HG02973 (cell line): ENCODE measurements at regions not wholly inside any gene's neighbourhood (a gene's known extent, or its start where the extent isn't known, plus 50 kb on each side); places are given as distances from the start of the nearest gene placed in this dataset.
A peak's percentile ranks its signal among the peaks of the same experiment; 100 is the strongest.
"Not testable (repeated sequence)": the region's sequence is repeated elsewhere in the genome, so short reads cannot be mapped to it uniquely, and the experiment has no call there.

Experiments used
- ATAC-seq: cut with Tn5 transposase; IDR thresholded peaks from one replicate; pipeline ENCODE4 v1.9.1; 2021; ENCODE audit warnings: moderate library complexity; ENCODE audit not compliant: unreplicated experiment

DNA sequence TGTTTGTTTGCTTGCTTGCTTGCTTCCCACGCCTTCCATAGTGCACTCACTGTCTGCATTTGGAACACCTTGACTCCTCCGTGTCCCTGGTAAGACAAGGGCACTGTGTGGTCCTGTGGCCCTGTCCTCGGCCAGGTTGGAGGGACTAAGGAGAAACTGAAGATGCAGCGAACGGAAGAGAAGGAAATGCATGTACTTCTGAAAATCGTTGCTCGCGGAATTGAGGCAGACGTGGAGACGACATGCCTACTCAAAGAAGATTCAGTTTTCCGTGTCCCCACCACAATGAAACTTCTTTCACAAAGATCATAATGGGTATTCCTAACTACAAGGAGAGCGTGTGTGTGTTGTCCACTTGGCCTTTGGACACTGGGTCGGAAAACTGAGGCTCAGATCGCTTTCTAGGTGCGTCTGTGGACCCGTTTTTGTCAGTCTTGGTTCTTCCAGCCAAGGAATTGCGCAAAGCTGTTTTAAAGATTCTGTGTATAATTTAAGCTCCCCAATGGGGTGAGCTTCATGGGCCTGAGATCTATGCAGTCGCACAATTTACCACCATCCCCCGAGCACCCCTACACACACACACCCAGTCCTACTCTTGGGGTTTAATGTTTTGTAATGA is 120.4 kb upstream of the ZNF184 start:
- peak; percentile 8 for ATAC-seq

- ATAC-seq = peak; percentile 82
Observed at GRCh38 chr6:27592481-27593199, 119.7 kb upstream of the ZNF184 start.

DNA sequence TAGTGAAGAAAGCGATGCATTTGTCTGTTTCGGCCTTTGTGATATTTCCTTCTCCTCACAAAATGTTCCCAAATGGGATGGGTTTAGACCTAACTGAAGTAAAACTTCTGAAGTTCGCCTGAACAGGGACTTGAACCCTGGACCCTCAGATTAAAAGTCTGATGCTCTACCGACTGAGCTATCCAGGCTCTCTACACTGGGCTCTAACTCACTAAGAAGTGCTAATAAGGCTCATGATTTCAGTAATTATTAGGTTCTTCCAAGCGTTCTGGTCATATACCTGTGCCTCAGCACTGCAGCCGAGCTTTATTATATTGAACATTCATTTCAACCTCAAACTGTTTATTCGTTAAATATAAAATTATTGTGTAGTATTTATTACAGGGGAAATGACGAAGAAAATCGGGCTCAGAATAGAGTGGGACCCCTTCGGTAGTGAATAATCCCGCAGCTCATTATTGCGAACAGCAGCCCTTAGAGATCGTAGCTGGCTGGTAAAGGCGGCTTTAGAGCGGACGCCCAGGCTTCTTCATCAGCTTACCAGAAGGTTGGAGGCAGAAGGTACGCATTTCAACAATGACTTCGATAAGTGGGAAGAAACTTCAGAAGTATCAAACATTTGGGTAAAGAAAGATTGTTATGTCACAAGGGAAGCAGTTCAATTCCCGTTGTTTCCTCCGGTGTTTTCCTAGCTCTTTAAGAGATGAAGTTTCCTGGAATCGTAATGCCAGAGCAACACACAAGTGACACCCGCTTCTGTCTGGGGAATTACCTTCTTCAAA is 119.0 kb upstream of the ZNF184 start:
- no peak for ATAC-seq

GRCh38 chr6:27585316-27585715 is 112.4 kb upstream of the ZNF184 start:
- not testable (repeated sequence) for ATAC-seq

GRCh38 chr6:27584326-27584725 is 111.4 kb upstream of the ZNF184 start:
- no peak for ATAC-seq

DNA sequence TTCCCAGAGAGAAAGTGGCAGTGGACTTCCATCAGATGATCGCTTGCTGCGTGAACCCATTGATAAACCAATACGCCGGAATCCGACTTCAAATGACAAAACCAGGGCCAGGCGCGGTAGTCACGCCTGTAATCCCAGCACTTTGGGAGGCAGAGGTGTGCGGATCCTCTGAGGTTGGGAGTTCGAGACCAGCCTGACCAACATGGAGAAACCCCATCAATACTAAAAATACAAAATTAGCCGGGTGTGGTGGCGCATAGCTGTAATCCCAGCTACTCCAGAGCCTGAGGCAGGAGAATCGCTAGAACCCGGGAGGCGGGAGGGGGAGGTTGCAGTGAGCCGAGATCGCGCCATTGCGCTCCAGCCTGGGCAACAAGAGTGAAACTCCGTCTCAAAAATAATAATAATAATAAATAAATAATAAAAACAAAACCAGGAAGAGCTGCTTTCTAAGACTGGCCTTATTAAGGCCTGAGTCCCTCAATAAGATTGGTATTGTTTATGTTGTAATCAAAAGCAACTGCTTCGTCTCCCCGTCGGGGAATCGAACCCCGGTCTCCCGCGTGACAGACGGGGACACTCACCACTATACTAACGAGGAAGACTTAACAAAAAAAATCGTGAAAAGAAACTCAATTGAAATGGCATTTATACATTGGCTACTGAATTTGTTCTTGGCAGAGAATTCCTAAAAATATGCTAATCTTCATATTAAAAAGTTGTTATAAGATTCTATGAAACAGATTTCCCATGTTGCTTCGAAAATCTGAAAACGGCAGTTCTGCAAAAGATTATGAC is 110.2 kb upstream of the ZNF184 start:
- ATAC-seq = no peak

DNA sequence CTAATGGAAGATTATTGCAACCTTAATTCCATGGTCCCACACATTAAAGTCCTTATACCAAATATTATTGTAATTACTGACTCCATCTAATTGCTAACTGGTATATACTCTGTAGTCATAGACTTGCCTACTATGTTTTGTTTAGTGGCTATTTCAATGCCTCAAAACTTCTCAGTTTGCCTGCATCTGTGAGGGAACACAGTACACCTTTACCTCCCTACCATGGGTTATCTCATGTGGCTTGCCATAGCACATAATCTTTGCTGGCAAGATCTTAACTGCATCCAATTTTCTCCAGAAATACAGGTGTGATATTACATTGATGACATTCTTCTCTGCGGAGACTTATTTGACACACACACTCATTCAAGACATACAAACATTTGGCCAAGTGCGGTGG is 107.1 kb upstream of the ZNF184 start:
- no peak for ATAC-seq

GRCh38 chr6:27577922-27578321 is 105.0 kb upstream of the ZNF184 start:
- ATAC-seq = no peak

- no peak for ATAC-seq
Observed at GRCh38 chr6:27575594-27576361, 102.9 kb upstream of the ZNF184 start.

DNA sequence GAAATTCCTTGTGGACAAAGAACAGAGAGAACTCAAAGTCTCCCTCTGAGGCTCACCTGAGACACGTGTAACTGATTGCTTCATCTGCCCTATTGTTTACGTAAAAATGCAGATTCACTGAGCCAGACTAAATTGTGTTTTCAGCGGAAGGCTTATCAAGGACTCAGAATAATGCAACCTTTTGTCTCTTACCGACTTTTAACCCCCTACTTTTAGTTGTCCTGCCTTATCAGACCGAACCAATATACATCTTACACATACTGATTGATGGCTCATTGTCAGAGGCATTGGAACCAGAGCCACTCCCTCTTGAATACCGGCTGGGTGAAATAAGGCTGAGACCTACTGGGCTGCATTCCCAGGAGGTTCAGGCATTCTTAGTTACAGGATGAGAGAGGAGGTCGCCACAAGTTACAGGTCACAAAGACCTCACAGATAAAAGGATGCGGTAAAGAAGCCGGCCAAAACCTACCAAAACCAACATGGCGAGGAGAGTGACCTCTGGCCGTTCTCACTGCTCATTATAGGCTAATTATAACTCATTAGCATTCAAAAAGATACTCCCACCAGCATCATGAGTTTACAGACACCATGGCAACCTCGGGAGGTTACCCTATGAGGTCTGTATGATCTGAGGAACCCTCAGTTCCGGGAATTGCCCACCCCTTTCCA is 95.5 kb upstream of the ZNF184 start:
- ATAC-seq = no peak

GRCh38 chr6:27565839-27566779 is 93.2 kb upstream of the ZNF184 start:
- no peak for ATAC-seq

DNA sequence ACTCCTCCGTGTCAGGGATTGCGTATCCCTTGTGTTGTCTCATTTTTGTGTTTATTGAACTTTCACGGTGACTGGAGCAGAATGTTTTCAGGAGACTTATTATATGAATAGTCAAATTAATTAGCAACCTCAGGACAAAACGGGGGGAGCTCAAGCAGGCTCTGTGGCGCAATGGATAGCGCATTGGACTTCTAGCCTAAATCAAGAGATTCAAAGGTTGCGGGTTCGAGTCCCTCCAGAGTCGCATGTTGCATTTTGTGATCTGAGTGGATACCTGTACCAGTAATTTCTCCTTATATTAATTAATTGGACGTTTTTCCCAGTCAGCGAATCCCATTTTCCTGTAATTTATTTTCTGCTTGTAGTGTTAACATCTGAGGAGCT is 89.1 kb upstream of the ZNF184 start:
- no peak for ATAC-seq

GRCh38 chr6:27558028-27558724 is 85.3 kb upstream of the ZNF184 start:
- ATAC-seq = no peak

DNA sequence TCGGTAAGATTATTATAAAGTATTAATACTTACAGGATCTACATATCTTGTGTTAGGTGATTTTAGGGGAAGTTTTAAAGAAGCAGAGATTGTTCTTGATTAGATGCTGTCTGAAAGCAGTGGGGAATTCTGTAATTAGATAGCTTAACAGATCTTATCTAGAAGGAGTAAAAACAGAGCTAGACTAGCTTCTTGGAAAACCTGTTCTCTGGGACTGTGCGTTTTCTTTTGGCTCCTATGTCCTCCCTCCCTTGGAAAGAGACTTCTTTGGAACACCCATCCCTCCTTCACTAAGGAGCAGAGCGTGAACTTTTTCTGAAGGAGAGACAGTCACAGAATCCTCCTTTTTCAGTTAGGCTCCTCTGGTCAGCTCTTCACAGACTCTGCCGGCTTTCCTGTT is 83.5 kb upstream of the ZNF184 start:
- ATAC-seq = no peak

DNA sequence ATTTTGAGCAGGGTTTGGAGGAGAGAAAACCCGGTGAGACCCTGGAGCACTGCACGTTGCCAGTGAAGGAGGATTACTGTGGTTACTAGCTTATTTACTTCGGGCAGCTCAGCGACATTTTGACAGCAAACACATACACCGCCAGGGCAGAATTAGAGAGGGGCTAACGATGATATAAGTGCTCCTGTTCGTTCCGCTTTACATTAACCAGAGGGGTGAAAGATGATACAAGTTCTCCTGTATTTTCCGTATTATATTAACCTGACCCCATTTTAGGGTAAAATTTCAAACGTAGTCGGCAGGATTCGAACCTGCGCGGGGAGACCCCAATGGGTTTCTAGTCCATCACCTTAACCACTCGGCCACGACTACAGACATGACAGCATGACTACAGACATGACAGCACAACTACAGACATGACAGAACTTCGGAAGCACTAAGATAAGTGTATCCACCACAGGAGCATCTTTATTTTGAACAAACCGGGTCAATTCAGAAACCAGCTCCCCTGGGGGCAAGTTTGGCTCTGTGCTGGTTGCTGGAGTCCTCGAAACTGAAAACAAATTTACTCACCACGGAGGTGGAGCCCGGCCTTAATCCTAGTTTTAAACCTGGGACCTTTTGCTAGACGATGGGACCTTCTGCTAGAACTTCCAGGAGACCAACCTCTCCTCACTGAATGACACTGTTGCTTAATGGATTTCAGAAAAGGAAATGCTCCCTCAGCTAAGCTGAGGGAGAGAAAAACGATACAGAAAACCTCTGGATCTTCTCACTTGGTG is 80.4 kb upstream of the ZNF184 start:
- ATAC-seq = peak; percentile 56

- no peak for ATAC-seq
Observed at GRCh38 chr6:27551607-27552006, 78.7 kb upstream of the ZNF184 start.

DNA sequence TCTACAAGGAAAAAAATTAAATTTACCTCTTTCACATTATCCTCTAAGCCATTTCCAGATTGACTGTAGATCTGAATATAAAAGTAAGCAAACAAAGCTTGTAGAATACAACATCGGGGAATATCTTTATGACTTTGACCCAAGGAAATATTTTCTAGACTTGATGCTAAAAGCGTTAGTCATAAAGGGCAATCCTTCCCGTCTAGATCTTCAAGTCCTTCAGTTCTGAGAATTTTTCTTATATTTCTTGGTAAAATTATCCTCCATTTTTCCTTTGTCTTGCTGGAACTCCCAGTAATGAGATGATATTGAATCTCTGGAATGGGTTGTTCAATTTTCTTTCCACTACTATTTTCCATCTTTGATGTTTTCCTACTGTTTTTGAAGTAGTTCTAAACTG is 77.8 kb upstream of the ZNF184 start:
- no peak for ATAC-seq

DNA sequence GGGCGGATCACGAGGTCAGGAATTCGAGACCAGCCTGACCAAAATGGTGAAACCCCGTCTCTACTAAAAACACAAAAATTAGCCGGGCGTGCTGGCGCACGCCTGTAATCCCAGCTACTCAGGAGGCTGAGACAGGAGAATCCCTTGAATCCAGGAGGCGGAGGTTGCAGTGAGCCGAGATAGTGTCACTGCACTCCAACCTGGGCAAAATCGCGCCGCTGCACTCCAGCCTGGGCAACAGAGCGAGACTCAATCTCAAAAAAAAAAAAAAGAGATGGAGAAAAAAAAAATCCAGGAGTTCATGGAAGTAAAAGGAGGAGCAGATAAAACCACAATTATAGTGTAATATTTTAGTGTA is 76.3 kb upstream of the ZNF184 start:
- not testable (repeated sequence) for ATAC-seq
